SU-DHL-6 (cell line): ENCODE measurements at regions not wholly inside any gene's neighbourhood (a gene's known extent, or its start where the extent isn't known, plus 50 kb on each side); places are given as distances from the start of the nearest gene placed in this dataset.

Source experiments
- H2AFZ ChIP-seq: fragments of 200-600 bp; sonication (generic); 2 replicates; pipeline ENCODE4 v1.6.1; 2014; ENCODE audit warnings: low read depth, mild to moderate bottlenecking, moderate library complexity, mixed read lengths, antibody characterized with exemption, low read length; ENCODE audit not compliant: severe bottlenecking
- H3F3A ChIP-seq: fragments of 200-600 bp; shearing (Covaris generic); 2 replicates; pipeline ENCODE4 v1.6.0; 2016; ENCODE audit warnings: antibody characterized with exemption, mild to moderate bottlenecking; ENCODE audit not compliant: insufficient read depth
- H3K27ac ChIP-seq: fragments of 200-600 bp; sonication (generic); 2 replicates; pipeline ENCODE4 v1.5.1; 2016; ENCODE audit warnings: low read depth, mild to moderate bottlenecking, low read length, moderate library complexity, mixed read lengths
- H3K27me3 ChIP-seq: fragments of 200-600 bp; sonication (generic), shearing (Covaris generic); 2 replicates; pipeline ENCODE4 v1.6.0; 2014; ENCODE audit warnings: mild to moderate bottlenecking, low read length
- H3K36me3 ChIP-seq: fragments of 200-600 bp; sonication (generic); 2 replicates; pipeline ENCODE4 v1.6.1; 2014; ENCODE audit warnings: mild to moderate bottlenecking, low read length, mixed read lengths
- H3K4me2 ChIP-seq: fragments of 300-600, 200-600 bp; shearing (Covaris generic), sonication (generic); 2 replicates; pipeline ENCODE4 v1.6.0; 2014; ENCODE audit warnings: low read length, low read depth, mild to moderate bottlenecking; ENCODE audit not compliant: poor library complexity, severe bottlenecking
- H3K4me3 ChIP-seq: fragments of 200-600 bp; sonication (generic); 2 replicates; pipeline ENCODE4 v1.5.1; 2014; ENCODE audit warnings: antibody characterized with exemption, low read length, mild to moderate bottlenecking, mixed read lengths; ENCODE audit not compliant: insufficient read depth, poor library complexity, severe bottlenecking
- H3K79me2 ChIP-seq: fragments of 200-600 bp; sonication (generic); 2 replicates; pipeline ENCODE4 v1.6.1; 2014; ENCODE audit warnings: mild to moderate bottlenecking, low read length, moderate library complexity; ENCODE audit not compliant: insufficient read depth
- H3K9ac ChIP-seq: fragments of 200-600 bp; sonication (generic); 2 replicates; pipeline ENCODE4 v1.7.0; 2014; ENCODE audit warnings: mild to moderate bottlenecking, low read length
- H3K9me2 ChIP-seq: fragments of 200-600 bp; sonication (generic); replicated peaks from 2 replicates; pipeline ENCODE4 v1.6.1; 2014; ENCODE audit warnings: low read length; ENCODE audit not compliant: insufficient read depth
- H3K9me3 ChIP-seq: fragments of 200-600 bp; sonication (generic); 2 replicates; pipeline ENCODE4 v1.6.1; 2014; ENCODE audit warnings: low read length, mixed read lengths; ENCODE audit not compliant: insufficient read depth
- H4K20me1 ChIP-seq: fragments of 200-600 bp; sonication (generic); 2 replicates; pipeline ENCODE4 v1.6.1; 2014; ENCODE audit warnings: low read depth, mild to moderate bottlenecking, antibody characterized with exemption, low read length, moderate library complexity, mixed read lengths
- CTCF ChIP-seq: fragments of 200-600 bp; sonication (generic); IDR thresholded peaks from one replicate; pipeline ENCODE4 v1.5.1; 2017; ENCODE audit warnings: antibody characterized with exemption, mild to moderate bottlenecking, low read length, moderate library complexity; ENCODE audit not compliant: insufficient read depth, poor library complexity, severe bottlenecking
- EZH2phosphoT487 ChIP-seq: fragments of 200-600 bp; sonication (generic), shearing (Covaris generic); conservative IDR thresholded peaks from 2 replicates; pipeline ENCODE4 v1.6.1; 2018; ENCODE audit warnings: mild to moderate bottlenecking, antibody characterized with exemption, low read length, moderate library complexity, mixed read lengths

- H3K36me3 ChIP-seq = no peaks in the 10 kb centered on the region
These were observed 97.7 kb upstream of the CTDP1 start for GRCh38 chr18:79581911-79582310.

GRCh38 chr18:79582978-79583377 is 96.6 kb upstream of the CTDP1 start:
- Histone ChIP-seq H3K27me3 (no peaks in the 10 kb centered on the region), H3K27ac (no peak overlapping the region), H3K36me3 (no peaks in the 10 kb centered on the region), H3K9ac (no peak overlapping the region), H2AFZ (no peak overlapping the region), H3K4me2 (no peak overlapping the region), H3K9me2 (no peaks in the 10 kb centered on the region), H3K4me3 (no peak overlapping the region), H4K20me1 (no peaks in the 10 kb centered on the region), H3K9me3 (no peaks in the 10 kb centered on the region), H3K79me2 (no peaks in the 10 kb centered on the region), H3F3A (no peaks in the 10 kb centered on the region)
- TF ChIP-seq EZH2phosphoT487 = no peak

More at GRCh38 chr18:79581911-79582310, 97.7 kb upstream of the CTDP1 start:
- no peaks in the 10 kb centered on the region for H3K9me3 ChIP-seq
- no peaks in the 10 kb centered on the region for H4K20me1 ChIP-seq
- no peak overlapping the region for H3K4me3 ChIP-seq
- no peak overlapping the region for H3K9ac ChIP-seq
- H3K27ac ChIP-seq = no peak overlapping the region
- no peak overlapping the region for H3K4me2 ChIP-seq
- no peaks in the 10 kb centered on the region for H3F3A ChIP-seq
- no peaks in the 10 kb centered on the region for H3K9me2 ChIP-seq
- H3K27me3 ChIP-seq = no peaks in the 10 kb centered on the region
- TF ChIP-seq CTCF (no peak), EZH2phosphoT487 (no peak)
- no peak overlapping the region for H2AFZ ChIP-seq
- no peaks in the 10 kb centered on the region for H3K79me2 ChIP-seq

GRCh38 chr18:79583426-79583825 is 96.2 kb upstream of the CTDP1 start:
- Histone ChIP-seq H3K36me3 (no peaks in the 10 kb centered on the region), H3K4me2 (no peak overlapping the region), H3K9me3 (no peaks in the 10 kb centered on the region), H3K9ac (no peak overlapping the region), H2AFZ (no peak overlapping the region), H3K27me3 (no peaks in the 10 kb centered on the region), H3K4me3 (no peak overlapping the region), H3K27ac (no peak overlapping the region), H3K9me2 (no peaks in the 10 kb centered on the region), H4K20me1 (no peaks in the 10 kb centered on the region), H3F3A (no peaks in the 10 kb centered on the region), H3K79me2 (no peaks in the 10 kb centered on the region)
- TF ChIP-seq EZH2phosphoT487 (no peak), CTCF (no peak)

- Histone ChIP-seq H3K27me3 (no peaks in the 10 kb centered on the region), H3K36me3 (no peaks in the 10 kb centered on the region), H3K79me2 (no peaks in the 10 kb centered on the region), H3F3A (no peaks in the 10 kb centered on the region), H3K4me3 (no peak overlapping the region), H2AFZ (no peak overlapping the region), H3K27ac (no peak overlapping the region), H3K9ac (no peak overlapping the region), H3K9me2 (no peaks in the 10 kb centered on the region), H3K9me3 (no peaks in the 10 kb centered on the region), H4K20me1 (no peaks in the 10 kb centered on the region), H3K4me2 (no peak overlapping the region)
- TF ChIP-seq CTCF = no peak
- TF ChIP-seq EZH2phosphoT487 = no peak
These were observed 95.6 kb upstream of the CTDP1 start for GRCh38 chr18:79583984-79584401.
